ENCODE measurements at regions not wholly inside any gene's neighbourhood (a gene's known extent, or its start where the extent isn't known, plus 50 kb on each side); places are given as distances from the start of the nearest gene placed in this dataset.

DNA sequence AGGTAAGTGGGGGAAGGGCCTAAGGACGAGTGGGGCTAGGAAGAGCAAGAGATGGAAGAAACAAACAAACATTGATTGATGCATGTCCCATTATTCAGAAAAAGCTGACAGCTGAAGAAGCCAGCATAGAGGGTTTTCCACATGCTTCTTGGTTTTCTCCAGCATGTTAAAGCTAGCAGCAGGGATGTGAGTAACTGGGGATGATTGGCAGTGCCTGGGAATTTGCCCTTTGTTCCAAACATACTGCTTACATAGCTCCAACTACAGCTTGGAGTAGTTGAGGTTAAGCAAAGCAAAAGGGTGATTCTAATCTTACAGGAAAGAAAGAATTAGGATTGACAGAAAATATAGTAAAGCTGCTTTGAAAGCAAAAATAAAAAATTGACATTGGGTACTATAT is 68.0 kb upstream of the IFNG-AS1 start:
- TF ChIP-seq, protein P1, sequence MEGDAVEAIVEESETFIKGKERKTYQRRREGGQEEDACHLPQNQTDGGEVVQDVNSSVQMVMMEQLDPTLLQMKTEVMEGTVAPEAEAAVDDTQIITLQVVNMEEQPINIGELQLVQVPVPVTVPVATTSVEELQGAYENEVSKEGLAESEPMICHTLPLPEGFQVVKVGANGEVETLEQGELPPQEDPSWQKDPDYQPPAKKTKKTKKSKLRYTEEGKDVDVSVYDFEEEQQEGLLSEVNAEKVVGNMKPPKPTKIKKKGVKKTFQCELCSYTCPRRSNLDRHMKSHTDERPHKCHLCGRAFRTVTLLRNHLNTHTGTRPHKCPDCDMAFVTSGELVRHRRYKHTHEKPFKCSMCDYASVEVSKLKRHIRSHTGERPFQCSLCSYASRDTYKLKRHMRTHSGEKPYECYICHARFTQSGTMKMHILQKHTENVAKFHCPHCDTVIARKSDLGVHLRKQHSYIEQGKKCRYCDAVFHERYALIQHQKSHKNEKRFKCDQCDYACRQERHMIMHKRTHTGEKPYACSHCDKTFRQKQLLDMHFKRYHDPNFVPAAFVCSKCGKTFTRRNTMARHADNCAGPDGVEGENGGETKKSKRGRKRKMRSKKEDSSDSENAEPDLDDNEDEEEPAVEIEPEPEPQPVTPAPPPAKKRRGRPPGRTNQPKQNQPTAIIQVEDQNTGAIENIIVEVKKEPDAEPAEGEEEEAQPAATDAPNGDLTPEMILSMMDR (IDR thresholded peaks at IDR 0.05; ENCODE audit: borderline replicate concordance, insufficient read depth, low read depth, low read length) = no peak
- H3K4me3 ChIP-seq (ENCODE audit: low read depth, low read length) = no peak overlapping the region

DNA sequence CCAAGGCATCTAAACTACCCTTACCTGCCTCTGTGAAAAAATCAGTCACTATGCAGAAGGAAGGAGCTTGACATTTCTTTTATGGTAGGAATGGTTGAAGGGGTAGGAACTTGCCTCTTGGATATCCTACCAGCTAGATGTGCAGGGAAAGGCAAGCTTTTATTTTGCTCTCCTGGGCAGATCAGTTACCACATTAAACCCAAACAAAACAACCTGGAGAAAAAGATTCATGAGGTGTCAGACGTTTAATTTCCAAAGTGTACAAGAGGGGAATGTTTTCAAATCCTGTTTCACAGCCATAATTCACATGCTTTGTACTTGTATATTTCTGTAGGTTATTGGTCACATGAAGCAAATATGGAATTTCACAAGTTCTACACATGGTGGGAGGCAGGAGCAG is 67.0 kb upstream of the IFNG-AS1 start:
- no peak overlapping the region for H3K4me3 ChIP-seq (ENCODE audit: low read depth, low read length)
- TF ChIP-seq, protein P1 (IDR thresholded peaks at IDR 0.05; ENCODE audit: borderline replicate concordance, insufficient read depth, low read depth, low read length) = no peak

DNA sequence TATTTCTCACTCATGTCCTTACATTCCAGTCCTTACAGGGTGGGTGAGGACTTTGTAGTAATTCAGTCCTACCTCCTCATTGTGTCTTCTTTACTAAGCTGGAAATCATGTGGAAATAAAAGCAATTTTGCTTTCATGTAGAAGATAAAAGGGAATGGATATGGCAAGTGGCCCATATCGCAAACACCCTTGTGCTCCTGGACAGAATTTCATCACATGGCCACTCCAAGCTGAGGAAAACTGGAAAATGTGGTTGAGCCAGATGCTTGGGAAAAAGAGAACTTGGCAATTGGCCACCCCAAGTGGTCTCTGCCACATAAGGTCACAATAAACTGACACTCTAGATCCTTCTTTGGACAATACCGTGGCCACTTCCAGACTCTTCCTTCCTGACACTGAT is 64.2 kb upstream of the IFNG-AS1 start:
- no peak overlapping the region for H3K4me3 ChIP-seq (ENCODE audit: low read depth, low read length)
- TF ChIP-seq, protein P1 (IDR thresholded peaks at IDR 0.05; ENCODE audit: borderline replicate concordance, insufficient read depth, low read depth, low read length) = no peak

DNA sequence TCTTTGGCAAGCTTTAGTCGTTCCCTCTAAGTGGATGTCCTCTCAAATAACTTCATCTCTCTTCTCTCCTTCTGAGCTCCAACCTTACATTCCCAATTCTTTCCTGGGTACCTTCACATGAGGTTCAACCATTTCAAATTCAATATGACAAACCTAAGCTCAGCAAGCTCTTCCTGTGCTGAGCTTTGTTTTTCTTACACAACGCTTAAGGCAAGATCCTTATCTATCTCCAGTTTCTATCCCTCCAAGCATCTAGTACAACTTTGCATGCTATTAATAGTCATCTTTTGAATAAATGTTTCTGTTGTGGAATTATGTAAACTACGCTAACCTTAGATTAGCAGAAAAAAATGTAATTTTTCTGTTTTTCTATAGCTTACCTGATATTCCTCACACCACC is 63.7 kb upstream of the IFNG-AS1 start:
- TF ChIP-seq, protein P1 (IDR thresholded peaks at IDR 0.05; ENCODE audit: borderline replicate concordance, insufficient read depth, low read depth, low read length) = no peak
- no peak overlapping the region for H3K4me3 ChIP-seq (ENCODE audit: low read depth, low read length)

DNA sequence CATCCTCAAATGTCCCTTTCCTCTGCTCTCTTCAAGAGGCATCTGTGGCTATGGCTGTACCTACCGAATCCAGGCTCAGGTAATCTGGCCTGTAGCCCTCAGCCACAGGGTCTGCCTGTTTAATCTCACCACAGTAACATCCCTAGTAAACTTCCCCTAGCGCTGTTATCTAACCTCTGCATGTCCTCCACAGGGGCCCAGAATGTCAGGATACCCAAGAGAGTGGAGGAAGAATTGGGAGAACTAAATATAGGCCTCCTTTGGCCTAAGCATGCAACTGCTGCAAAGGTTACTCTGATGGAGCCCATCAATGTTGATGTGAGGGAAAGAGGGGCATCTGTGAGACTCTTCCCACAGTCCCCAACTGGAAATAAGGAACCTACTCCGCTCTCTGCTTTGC is 63.2 kb upstream of the IFNG-AS1 start:
- no peak overlapping the region for H3K4me3 ChIP-seq (ENCODE audit: low read depth, low read length)
- TF ChIP-seq, protein P1 (IDR thresholded peaks at IDR 0.05; ENCODE audit: borderline replicate concordance, insufficient read depth, low read depth, low read length) = no peak

DNA sequence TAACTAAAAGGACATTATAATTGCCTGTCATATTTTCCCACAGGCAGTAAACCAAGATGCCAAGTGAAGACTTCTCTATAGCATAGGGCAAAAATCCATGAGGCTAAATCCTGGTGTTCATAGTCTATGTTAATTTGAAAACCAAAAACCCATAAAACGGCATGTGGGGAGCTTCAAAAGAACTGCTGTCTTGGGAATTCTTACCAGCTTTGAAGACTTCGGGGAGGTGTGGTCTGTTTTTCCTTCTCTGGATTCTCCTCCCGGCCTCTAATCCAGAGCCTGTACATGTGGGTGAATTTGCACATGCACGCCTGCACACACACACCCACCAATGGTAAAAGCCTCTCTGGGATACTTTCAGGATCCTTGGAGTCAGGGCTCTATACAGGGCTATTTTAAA is 61.9 kb upstream of the IFNG-AS1 start:
- H3K4me3 ChIP-seq (ENCODE audit: low read depth, low read length) = no peak overlapping the region
- TF ChIP-seq, protein P1 (IDR thresholded peaks at IDR 0.05; ENCODE audit: borderline replicate concordance, insufficient read depth, low read depth, low read length) = no peak

DNA sequence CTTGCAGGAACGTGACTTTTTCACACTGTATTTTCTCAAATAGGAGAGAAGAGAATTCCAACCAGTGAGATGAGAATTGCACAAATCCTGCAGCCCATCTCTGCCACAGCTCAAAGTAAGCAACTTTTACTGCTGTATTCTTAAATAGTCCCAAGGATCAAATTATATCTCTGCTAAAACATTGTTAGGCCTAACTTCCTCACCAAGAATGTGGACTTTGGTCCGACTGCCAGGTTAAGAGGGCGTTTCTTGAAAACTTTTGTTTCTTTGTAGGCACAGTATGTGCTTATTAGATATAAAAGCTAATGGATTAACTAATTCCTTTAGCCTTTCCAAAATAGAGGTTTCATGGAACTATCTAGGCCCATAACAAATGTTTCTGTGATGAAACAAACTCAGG is 61.4 kb upstream of the IFNG-AS1 start:
- no peak overlapping the region for H3K4me3 ChIP-seq (ENCODE audit: low read depth, low read length)
- TF ChIP-seq, protein P1 (IDR thresholded peaks at IDR 0.05; ENCODE audit: borderline replicate concordance, insufficient read depth, low read depth, low read length) = no peak

Data from GM12875 (cell line).